GM23338 (cell line): ENCODE measurements at regions not wholly inside any gene's neighbourhood (a gene's known extent, or its start where the extent isn't known, plus 50 kb on each side); places are given as distances from the start of the nearest gene placed in this dataset.

ENCODE experiments used
- ATAC-seq: fragments of 200-7000 bp; cut with Tn5 transposase; 3 replicates; pipeline ENCODE4 v1.9.1; 2020
- DNase-seq: peaks from one replicate; pipeline ENCODE4 v3.0.0-alpha.2; 2015; ENCODE audit warnings: low spot score
- H2AFZ ChIP-seq: fragments of 200-600 bp; sonication (generic); 2 replicates; pipeline ENCODE4 v1.8.0; 2016; ENCODE audit warnings: antibody characterized with exemption, mild to moderate bottlenecking, moderate library complexity
- H3F3A ChIP-seq: fragments of 200-600 bp; sonication (generic); replicated peaks from 2 replicates; pipeline ENCODE4 v1.8.0; 2017; ENCODE audit warnings: antibody characterized with exemption, mixed run types, low read depth
- H3K27ac ChIP-seq: fragments of 200-600 bp; sonication (generic); 2 replicates; pipeline ENCODE4 v1.6.1; 2016; ENCODE audit warnings: low read depth
- H3K27me3 ChIP-seq: fragments of 200-600 bp; sonication (generic); 2 replicates; pipeline ENCODE4 v1.8.0; 2016; ENCODE audit warnings: mild to moderate bottlenecking, mixed run types, moderate library complexity; ENCODE audit not compliant: insufficient read depth
- H3K36me3 ChIP-seq: fragments of 200-600 bp; sonication (generic); 2 replicates; pipeline ENCODE4 v1.8.0; 2016; ENCODE audit warnings: mild to moderate bottlenecking; ENCODE audit not compliant: insufficient read depth
- H3K4me1 ChIP-seq: fragments of 200-600 bp; sonication (generic); 2 replicates; pipeline ENCODE4 v1.8.0; 2016; ENCODE audit warnings: mild to moderate bottlenecking, moderate library complexity; ENCODE audit not compliant: insufficient read depth
- H3K4me2 ChIP-seq: fragments of 200-600 bp; sonication (generic); 2 replicates; pipeline ENCODE4 v1.7.1; 2017; ENCODE audit warnings: mixed run types
- H3K4me3 ChIP-seq: fragments of 200-600 bp; sonication (generic); 2 replicates; pipeline ENCODE4 v1.6.1; 2016; ENCODE audit warnings: mixed run types
- H3K79me2 ChIP-seq: fragments of 200-600 bp; sonication (generic); replicated peaks from 2 replicates; pipeline ENCODE4 v1.8.0; 2017; ENCODE audit warnings: mild to moderate bottlenecking; ENCODE audit not compliant: insufficient read depth
- H3K9me2 ChIP-seq: fragments of 200-600 bp; sonication (generic); 2 replicates; pipeline ENCODE4 v1.8.0; 2017; ENCODE audit not compliant: insufficient read depth
- H4K20me1 ChIP-seq: fragments of 200-600 bp; sonication (generic); replicated peaks from 2 replicates; pipeline ENCODE4 v1.8.0; 2017; ENCODE audit warnings: mild to moderate bottlenecking; ENCODE audit not compliant: insufficient read depth
- H3K27ac Mint-ChIP-seq: 2 replicates; pipeline ENCODE4 v1.8.0; 2020; ENCODE audit warnings: inconsistent platforms, mild to moderate bottlenecking, moderate library complexity, mixed read lengths
- H3K27me3 Mint-ChIP-seq: 3 replicates; pipeline ENCODE4 v1.8.0; 2022; ENCODE audit warnings: low read depth, mild to moderate bottlenecking, moderate library complexity, mixed read lengths, inconsistent platforms; ENCODE audit not compliant: insufficient read depth, poor library complexity
- H3K36me3 Mint-ChIP-seq: 3 replicates; pipeline ENCODE4 v1.8.0; 2021; ENCODE audit warnings: low read depth, mild to moderate bottlenecking, inconsistent platforms, moderate library complexity, mixed read lengths
- H3K4me1 Mint-ChIP-seq: 3 replicates; pipeline ENCODE4 v1.8.0; 2020; ENCODE audit warnings: mild to moderate bottlenecking, inconsistent platforms, mixed read lengths
- H3K4me3 Mint-ChIP-seq: 3 replicates; pipeline ENCODE4 v1.8.0; 2021; ENCODE audit warnings: moderate library complexity, mild to moderate bottlenecking, inconsistent platforms, mixed read lengths
- H3K9me3 Mint-ChIP-seq: 3 replicates; pipeline ENCODE4 v1.8.0; 2020; ENCODE audit warnings: moderate library complexity, mild to moderate bottlenecking, inconsistent platforms, mixed read lengths
- CREB1 ChIP-seq: fragments of 250-450 bp; sonication (Bioruptor Pico); IDR thresholded peaks from 2 replicates; pipeline ENCODE4 v1.5.0; 2020; ENCODE audit warnings: low read depth, mild to moderate bottlenecking, moderate library complexity
- ETS1 ChIP-seq: IDR thresholded peaks from 2 replicates; pipeline ENCODE4 v1.6.1; 2016; ENCODE audit warnings: antibody characterized with exemption
- EZH2 ChIP-seq: fragments of 200-600 bp; sonication (generic); IDR thresholded peaks from one replicate; pipeline ENCODE4 v1.8.0; 2017; ENCODE audit warnings: antibody characterized with exemption, mild to moderate bottlenecking, low read depth; ENCODE audit not compliant: unreplicated experiment
- EZH2phosphoT487 ChIP-seq: fragments of 200-600 bp; sonication (generic); IDR thresholded peaks from one replicate; pipeline ENCODE4 v1.8.1; 2018; ENCODE audit warnings: antibody characterized with exemption; ENCODE audit not compliant: unreplicated experiment
- JUNB ChIP-seq: IDR thresholded peaks from one replicate; pipeline ENCODE4 v1.6.1; 2016; ENCODE audit warnings: antibody characterized with exemption; ENCODE audit not compliant: unreplicated experiment
- NANOG ChIP-seq: IDR thresholded peaks from 2 replicates; pipeline ENCODE4 v1.6.1; 2016; ENCODE audit warnings: antibody characterized with exemption, borderline replicate concordance
- POLR2AphosphoS5 ChIP-seq: IDR thresholded peaks from 2 replicates; pipeline ENCODE4 v1.6.1; 2016; ENCODE audit warnings: antibody characterized with exemption, low read depth
- REST ChIP-seq: IDR thresholded peaks from one replicate; pipeline ENCODE4 v1.6.1; 2018; ENCODE audit warnings: antibody characterized with exemption; ENCODE audit not compliant: unreplicated experiment
- STAT1 ChIP-seq: IDR thresholded peaks from one replicate; pipeline ENCODE4 v1.6.1; 2016; ENCODE audit warnings: antibody characterized with exemption; ENCODE audit not compliant: unreplicated experiment
- ZNF114 ChIP-seq: fragments of 250-450 bp; sonication (Bioruptor Pico); IDR thresholded peaks from 2 replicates; pipeline ENCODE4 v1.5.0; 2020; ENCODE audit warnings: mild to moderate bottlenecking, moderate library complexity
- ZNF331 ChIP-seq: fragments of 250-450 bp; sonication (Bioruptor Pico); IDR thresholded peaks from 2 replicates; pipeline ENCODE4 v1.5.0; 2020; ENCODE audit warnings: low read depth, mild to moderate bottlenecking, moderate library complexity
- ZNF462 ChIP-seq: fragments of 250-450 bp; sonication (Bioruptor Pico); IDR thresholded peaks from 2 replicates; pipeline ENCODE4 v1.5.0; 2020; ENCODE audit warnings: mild to moderate bottlenecking, moderate library complexity
- TF ChIP-seq, protein P1 (sequence below), 2 experiments: fragments of 200-600 bp in 1 of 2; sonication (generic) in 1 of 2; conservative IDR thresholded peaks; 2 replicates each; pipeline versions ENCODE4 v1.5.1 to v1.6.1; 2016 to 2017; ENCODE audit warnings: antibody characterized with exemption in 2 of 2, low read depth in 2 of 2, mild to moderate bottlenecking in 2 of 2, moderate library complexity in 1 of 2

GRCh38 chr13:73189776-73190175 lies 131.0 kb downstream of the KLF5 start:
- 0 out of 2 replicates have a peak overlapping the region, but pooled peaks have one; percentile 19 for H2AFZ ChIP-seq
- ATAC-seq: peak; percentile 69
- peak; percentile 20 for DNase-seq
- no peak overlapping the region for H3K27ac ChIP-seq
- H3K27me3 ChIP-seq: no peaks in the 10 kb centered on the region
- no peak overlapping the region for H3K4me3 Mint-ChIP-seq
- no peaks in the 10 kb centered on the region for H3K36me3 Mint-ChIP-seq
- no peaks in the 10 kb centered on the region for H3K36me3 ChIP-seq
- H3K9me3 Mint-ChIP-seq: no peaks in the 10 kb centered on the region
- H3K4me1 Mint-ChIP-seq: peaks cover 13% of the 10 kb centered on the region
- TF ChIP-seq EZH2: no peak
- no peak for TF ChIP-seq STAT1
- TF ChIP-seq ETS1: no peak
- no peak for TF ChIP-seq ZNF462 (CRISPR knock-in tag)
- no peak for TF ChIP-seq ZNF114 (CRISPR knock-in tag)
- no peak for TF ChIP-seq NANOG
- TF ChIP-seq REST: no peak
- TF ChIP-seq ZNF331 (CRISPR knock-in tag): no peak
- TF ChIP-seq CREB1 (CRISPR knock-in tag): no peak
- no peak for TF ChIP-seq POLR2AphosphoS5
- TF ChIP-seq JUNB: no peak
- TF ChIP-seq, protein P1, sequence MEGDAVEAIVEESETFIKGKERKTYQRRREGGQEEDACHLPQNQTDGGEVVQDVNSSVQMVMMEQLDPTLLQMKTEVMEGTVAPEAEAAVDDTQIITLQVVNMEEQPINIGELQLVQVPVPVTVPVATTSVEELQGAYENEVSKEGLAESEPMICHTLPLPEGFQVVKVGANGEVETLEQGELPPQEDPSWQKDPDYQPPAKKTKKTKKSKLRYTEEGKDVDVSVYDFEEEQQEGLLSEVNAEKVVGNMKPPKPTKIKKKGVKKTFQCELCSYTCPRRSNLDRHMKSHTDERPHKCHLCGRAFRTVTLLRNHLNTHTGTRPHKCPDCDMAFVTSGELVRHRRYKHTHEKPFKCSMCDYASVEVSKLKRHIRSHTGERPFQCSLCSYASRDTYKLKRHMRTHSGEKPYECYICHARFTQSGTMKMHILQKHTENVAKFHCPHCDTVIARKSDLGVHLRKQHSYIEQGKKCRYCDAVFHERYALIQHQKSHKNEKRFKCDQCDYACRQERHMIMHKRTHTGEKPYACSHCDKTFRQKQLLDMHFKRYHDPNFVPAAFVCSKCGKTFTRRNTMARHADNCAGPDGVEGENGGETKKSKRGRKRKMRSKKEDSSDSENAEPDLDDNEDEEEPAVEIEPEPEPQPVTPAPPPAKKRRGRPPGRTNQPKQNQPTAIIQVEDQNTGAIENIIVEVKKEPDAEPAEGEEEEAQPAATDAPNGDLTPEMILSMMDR (conservative IDR thresholded peaks at IDR 0.05; ENCODE audit: low read depth in 2 of 2): no peak
- TF ChIP-seq EZH2phosphoT487: no peak
- no peak overlapping the region for H3K4me3 ChIP-seq
- no peaks in the 10 kb centered on the region for H3F3A ChIP-seq
- H3K79me2 ChIP-seq: no peaks in the 10 kb centered on the region
- H4K20me1 ChIP-seq: no peaks in the 10 kb centered on the region
- H3K27ac Mint-ChIP-seq: no peak overlapping the region
- no peak overlapping the region for H3K4me2 ChIP-seq
- peaks cover 3% of the 10 kb centered on the region for H3K27me3 Mint-ChIP-seq
- no peaks in the 10 kb centered on the region for H3K9me2 ChIP-seq
- 0 out of 2 replicates have a peak, but pooled peaks cover under 1% of the 10 kb centered on the region for H3K4me1 ChIP-seq
